Glomerular visceral epithelial cell (primary cell): ENCODE measurements at regions not wholly inside any gene's neighbourhood (a gene's known extent, or its start where the extent isn't known, plus 50 kb on each side); places are given as distances from the start of the nearest gene placed in this dataset.
"Not testable (repeated sequence)": the region's sequence is repeated elsewhere in the genome, so short reads cannot be mapped to it uniquely, and the experiment has no call there.

Experiments used
- DNase-seq: peaks from one replicate; pipeline ENCODE4 v3.0.0-alpha.2; 2016; ENCODE audit errors: extremely low spot score

GRCh38 chr5:124894541-124894940, 148.1 kb upstream of the ZNF608 start:
- DNase-seq: no peak

- no peak for DNase-seq
Observed at GRCh38 chr5:124895236-124895635, 148.8 kb upstream of the ZNF608 start.

DNA sequence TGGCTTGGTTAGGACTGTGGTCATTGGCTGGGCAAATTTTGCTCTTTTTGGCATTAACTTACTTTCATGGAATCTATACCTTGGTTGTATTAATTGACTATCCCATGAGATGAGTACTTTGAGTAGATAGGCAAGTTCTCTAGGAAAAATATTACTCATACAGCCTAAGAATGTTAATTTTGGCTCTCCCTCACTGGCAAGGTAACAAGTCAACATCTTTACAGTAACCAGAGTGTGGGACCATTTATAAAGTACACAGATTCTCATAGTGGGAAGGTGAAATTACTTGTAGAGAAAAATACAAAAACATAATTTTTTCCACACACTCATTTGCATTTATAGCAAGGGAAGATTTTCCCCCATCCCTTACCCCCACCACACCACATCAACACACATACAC, 154.6 kb upstream of the ZNF608 start:
- DNase-seq: no peak

DNA sequence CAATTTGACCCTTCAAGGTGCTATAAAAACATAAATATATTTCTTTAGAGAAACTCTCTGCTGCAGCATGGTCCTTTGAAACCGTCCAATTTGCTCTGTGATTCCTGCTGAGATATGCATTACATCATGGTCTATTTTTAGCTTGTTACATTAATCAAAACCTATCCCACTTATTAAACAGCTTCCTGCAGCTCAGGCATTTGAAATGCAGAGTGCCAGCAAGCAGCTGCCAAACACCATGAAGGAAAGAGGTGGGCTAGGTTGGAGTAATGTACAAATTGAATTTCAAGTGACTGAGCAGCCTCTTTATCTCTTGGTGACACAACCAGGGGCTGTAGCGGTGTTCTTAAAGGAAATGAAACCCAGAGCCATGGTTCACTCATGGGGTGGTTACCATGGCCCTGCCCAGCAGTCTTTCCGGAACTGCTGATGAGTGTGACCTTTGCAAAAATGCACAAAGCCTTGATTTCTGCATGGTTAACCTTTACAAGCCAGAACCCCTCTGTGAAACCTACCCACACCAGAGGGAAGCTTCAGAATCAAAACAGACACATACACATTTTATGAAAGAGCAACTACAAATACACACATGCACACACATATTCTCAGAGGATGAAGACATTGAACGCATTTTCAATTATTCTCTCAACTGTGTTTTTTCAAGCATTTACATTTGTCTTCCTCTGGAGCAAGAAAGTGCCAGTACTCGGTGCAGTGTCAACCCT, 155.8 kb upstream of the ZNF608 start:
- DNase-seq: peak; percentile 25

DNA sequence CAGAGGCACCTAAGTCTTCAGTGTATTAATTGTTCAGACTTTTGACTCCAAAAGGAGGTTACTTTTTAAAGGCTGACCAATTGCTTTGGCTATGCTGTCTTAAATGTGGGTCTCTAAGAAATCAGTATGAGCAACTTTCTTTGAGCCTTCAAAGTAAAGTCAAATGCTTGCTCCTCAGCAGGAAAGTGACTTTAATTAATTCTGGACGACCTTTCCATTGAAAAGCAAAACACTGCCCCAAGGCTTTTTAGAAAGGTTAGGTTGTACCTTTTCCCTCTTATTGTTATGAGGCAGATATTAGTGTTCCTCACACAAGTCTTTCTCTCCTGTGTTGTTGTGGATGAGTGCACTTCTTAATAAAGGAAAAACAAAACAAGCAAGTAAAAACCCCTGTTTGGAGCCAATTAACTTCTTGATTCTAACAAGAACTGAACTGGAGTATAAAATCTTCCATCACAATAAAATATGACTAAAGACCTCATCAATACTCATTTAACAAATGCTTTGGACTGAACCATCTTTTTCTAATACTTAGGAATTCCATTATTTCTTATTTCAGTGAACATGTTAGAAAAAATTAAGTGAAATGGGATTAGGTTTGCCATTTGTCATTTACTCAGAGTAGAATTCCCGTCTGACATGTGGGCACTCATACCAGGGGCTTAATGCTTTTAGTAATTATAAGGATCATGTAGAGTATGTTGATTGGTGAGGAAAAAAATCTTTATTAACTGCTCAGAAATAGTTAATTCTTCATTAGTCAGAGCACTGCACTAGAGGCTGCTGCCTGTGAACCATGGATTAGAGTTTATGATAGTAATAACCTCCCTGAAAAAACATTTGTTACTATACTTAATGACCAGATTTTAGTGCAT, 159.1 kb upstream of the ZNF608 start:
- no peak for DNase-seq

DNA sequence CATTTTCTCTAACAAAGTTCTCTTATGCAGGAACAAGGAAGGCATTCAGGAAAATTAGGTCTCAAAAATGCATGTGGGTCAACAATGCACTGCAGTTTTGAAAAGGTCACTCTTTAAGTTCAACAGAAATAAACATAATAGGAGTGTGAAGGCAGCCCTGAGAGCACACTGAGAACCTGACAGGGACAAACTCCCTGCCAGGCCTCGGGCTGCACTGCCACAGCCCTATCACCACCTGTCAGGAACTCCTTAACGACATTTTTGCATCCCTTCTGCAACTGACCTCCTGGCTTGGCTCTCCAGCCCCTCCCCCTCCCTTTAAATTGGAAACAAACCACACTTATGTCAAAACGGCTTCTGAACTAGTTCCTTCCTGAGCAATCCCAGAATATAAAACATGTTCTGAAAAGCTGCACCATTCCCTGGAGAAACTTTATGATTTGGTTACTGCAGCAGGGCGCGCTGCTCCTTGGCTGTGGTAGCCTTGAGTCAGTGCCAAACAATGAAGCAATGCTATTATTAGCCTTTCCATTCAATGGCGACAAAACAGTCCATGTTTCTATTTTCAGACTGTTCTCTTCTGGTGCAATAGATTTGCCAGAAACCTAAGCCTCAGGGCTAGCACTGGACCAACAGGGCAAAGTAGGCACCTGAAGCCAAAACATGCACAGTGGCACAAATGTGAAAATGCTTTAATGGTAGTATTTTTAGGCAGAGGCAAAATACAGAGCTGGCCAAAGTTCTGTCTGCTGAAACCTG, 160.1 kb upstream of the ZNF608 start:
- DNase-seq: peak; percentile 46

- no peak for DNase-seq
Observed at GRCh38 chr5:124907098-124907644, 160.7 kb upstream of the ZNF608 start.

- DNase-seq: peak; percentile 27
Observed at GRCh38 chr5:124908581-124909451, 162.4 kb upstream of the ZNF608 start.

GRCh38 chr5:124909734-124910133, 163.3 kb upstream of the ZNF608 start:
- DNase-seq: no peak

GRCh38 chr5:124910354-124911016, 164.0 kb upstream of the ZNF608 start:
- DNase-seq: no peak

GRCh38 chr5:124912638-124913328, 166.3 kb upstream of the ZNF608 start:
- DNase-seq: no peak

GRCh38 chr5:124913329-124913653, 166.9 kb upstream of the ZNF608 start:
- DNase-seq: no peak

- not testable (repeated sequence) for DNase-seq
Observed at GRCh38 chr5:124916313-124916712, 169.9 kb upstream of the ZNF608 start.

- DNase-seq: no peak
Observed at GRCh38 chr5:124918618-124919017, 172.2 kb upstream of the ZNF608 start.

DNA sequence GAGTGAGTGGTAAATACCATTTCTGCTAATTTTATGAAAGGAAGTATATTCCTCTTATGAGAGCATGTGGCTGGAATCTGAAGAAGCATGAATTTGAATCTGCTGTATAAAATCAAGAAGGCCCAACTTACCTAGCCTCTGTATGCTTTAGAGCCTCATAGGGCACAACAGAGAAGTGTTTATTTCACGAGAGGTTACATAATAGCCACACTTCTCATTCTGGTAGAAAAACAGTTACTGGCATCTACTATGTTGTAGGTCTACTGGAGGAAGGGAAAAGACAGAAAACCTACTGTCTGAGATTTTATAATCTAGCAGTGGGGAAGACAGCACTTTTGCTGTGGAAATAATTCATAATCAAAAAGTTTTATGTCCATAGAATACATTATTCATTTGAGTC, 172.6 kb upstream of the ZNF608 start:
- DNase-seq: no peak

- DNase-seq: no peak
Observed at GRCh38 chr5:124919747-124920525, 173.5 kb upstream of the ZNF608 start.

GRCh38 chr5:124920909-124921666, 174.6 kb upstream of the ZNF608 start:
- no peak for DNase-seq

DNA sequence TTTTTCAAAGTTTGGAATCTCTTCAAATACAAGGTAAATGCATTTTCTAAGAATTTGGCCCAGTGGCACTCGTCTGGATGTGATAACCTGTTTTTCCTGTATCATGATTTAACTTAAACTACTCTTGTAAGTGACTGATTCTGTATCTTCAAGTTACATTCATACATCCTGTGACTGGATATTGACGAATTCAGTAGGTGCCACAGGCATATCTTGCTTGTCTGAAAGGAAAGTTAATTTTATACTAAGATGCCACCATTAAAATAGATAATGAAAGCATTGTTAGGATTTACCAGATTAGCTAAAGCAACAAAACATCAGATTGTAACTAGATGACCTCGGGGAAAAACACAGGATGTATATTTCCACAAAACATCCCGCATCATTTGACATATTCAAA, 175.3 kb upstream of the ZNF608 start:
- no peak for DNase-seq
